ENCODE measurements at regions not wholly inside any gene's neighbourhood (a gene's known extent, or its start where the extent isn't known, plus 50 kb on each side); places are given as distances from the start of the nearest gene placed in this dataset.

GRCh38 chr4:3818371-3818770 is 52.2 kb downstream of the ADRA2C start:
- DNase-seq: no peak

- DNase-seq: no peak
Observed at GRCh38 chr4:3819210-3819919, 53.2 kb downstream of the ADRA2C start.

GRCh38 chr4:3820016-3820805 is 54.0 kb downstream of the ADRA2C start:
- no peak for DNase-seq

- DNase-seq: no peak
Observed at GRCh38 chr4:3820806-3821579, 54.8 kb downstream of the ADRA2C start.

- DNase-seq: no peak
Observed at GRCh38 chr4:3821580-3822229, 55.5 kb downstream of the ADRA2C start.

- DNase-seq: no peak
Observed at GRCh38 chr4:3822230-3822947, 56.2 kb downstream of the ADRA2C start.

- DNase-seq: no peak
Observed at GRCh38 chr4:3823496-3824341, 57.5 kb downstream of the ADRA2C start.

GRCh38 chr4:3824521-3825270 is 58.5 kb downstream of the ADRA2C start:
- DNase-seq: no peak

GRCh38 chr4:3825530-3825929 is 59.3 kb downstream of the ADRA2C start:
- DNase-seq: no peak

- DNase-seq: no peak
Observed at GRCh38 chr4:3826247-3827172, 60.3 kb downstream of the ADRA2C start.

GRCh38 chr4:3827616-3828492 is 61.7 kb downstream of the ADRA2C start:
- DNase-seq: no peak

GRCh38 chr4:3828546-3828945 is 62.4 kb downstream of the ADRA2C start:
- DNase-seq: no peak

GRCh38 chr4:3829211-3829955 is 63.2 kb downstream of the ADRA2C start:
- DNase-seq: no peak

GRCh38 chr4:3829956-3830773 is 64.0 kb downstream of the ADRA2C start:
- DNase-seq: no peak

- no peak for DNase-seq
Observed at GRCh38 chr4:3830774-3831528, 64.8 kb downstream of the ADRA2C start.
